GM12865 (cell line): ENCODE measurements at regions not wholly inside any gene's neighbourhood (a gene's known extent, or its start where the extent isn't known, plus 50 kb on each side); places are given as distances from the start of the nearest gene placed in this dataset.

ENCODE experiments used
- DNase-seq: peaks from one replicate; pipeline ENCODE4 v3.0.0; 2010; ENCODE audit warnings: low read depth
- H3K4me3 ChIP-seq: 2 replicates; pipeline ENCODE4 v1.5.1; 2011; ENCODE audit warnings: mild to moderate bottlenecking, low read depth, low read length, control low read depth
- TF ChIP-seq, protein P1 (sequence below): IDR thresholded peaks from 2 replicates; pipeline ENCODE4 v1.5.1; 2011; ENCODE audit warnings: low read length, control low read depth, low read depth, inconsistent platforms; ENCODE audit not compliant: insufficient read depth; ENCODE audit errors: missing control alignments

DNA sequence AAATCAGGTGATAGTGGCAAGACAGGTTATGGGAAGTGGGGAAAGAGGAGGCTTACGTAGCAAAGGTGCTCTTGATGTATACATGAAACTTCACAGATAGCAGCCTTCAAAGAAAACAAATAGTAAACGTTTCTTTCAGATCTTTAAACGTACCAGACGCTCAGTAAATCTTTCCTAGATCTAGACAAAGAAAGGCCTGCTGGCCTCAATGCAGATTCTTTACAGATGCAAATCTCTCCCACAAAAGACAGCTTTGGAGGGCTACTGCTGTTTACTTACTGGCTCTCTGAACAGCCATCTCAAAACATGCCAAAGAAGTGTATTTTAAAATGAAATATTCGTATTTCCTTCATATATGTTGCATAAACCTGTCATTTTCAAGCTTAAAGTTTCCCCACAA lies 1279.9 kb upstream of the NRXN1 start:
- no peak for DNase-seq
- H3K4me3 ChIP-seq = no peak overlapping the region
- TF ChIP-seq, protein P1, sequence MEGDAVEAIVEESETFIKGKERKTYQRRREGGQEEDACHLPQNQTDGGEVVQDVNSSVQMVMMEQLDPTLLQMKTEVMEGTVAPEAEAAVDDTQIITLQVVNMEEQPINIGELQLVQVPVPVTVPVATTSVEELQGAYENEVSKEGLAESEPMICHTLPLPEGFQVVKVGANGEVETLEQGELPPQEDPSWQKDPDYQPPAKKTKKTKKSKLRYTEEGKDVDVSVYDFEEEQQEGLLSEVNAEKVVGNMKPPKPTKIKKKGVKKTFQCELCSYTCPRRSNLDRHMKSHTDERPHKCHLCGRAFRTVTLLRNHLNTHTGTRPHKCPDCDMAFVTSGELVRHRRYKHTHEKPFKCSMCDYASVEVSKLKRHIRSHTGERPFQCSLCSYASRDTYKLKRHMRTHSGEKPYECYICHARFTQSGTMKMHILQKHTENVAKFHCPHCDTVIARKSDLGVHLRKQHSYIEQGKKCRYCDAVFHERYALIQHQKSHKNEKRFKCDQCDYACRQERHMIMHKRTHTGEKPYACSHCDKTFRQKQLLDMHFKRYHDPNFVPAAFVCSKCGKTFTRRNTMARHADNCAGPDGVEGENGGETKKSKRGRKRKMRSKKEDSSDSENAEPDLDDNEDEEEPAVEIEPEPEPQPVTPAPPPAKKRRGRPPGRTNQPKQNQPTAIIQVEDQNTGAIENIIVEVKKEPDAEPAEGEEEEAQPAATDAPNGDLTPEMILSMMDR = no peak

DNA sequence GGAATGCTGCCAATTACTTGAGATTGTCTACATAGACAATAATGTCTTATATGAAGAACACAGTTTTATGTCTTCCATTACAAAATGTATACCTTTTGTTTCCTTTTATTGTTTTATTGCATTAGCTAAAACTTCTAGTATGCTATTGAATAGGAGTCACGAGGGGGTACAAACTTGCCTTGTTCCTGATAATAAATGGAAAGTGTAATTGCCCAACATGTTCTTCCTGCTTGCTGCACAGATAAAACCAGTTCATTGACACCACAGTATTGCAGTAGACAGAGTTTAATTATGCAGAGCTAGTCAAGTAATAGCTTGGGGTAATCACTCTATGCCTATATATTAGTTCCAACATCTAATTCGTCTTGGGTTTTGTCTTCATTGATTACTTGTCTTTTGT lies 1276.2 kb upstream of the NRXN1 start:
- no peak for DNase-seq
- TF ChIP-seq, protein P1 = no peak
- H3K4me3 ChIP-seq = no peak overlapping the region

DNA sequence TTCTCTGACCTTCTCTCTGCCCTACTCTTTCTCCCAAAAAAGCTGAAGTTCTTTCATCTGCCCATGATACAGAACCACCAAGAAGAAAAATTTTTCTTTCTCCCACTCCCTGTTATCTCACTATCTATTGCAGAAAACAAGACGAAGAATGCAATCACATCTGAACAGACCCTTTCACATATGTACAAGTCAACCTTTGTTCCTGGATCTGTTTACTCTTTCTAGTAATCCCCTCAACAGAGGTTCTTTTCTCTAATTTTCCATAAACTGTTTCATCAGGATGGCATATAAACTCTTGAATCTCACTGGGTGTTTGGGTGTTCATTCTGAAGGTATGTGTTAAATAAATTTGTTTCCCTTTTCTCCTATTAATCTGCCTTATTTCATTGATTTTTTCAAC lies 1262.7 kb upstream of the NRXN1 start:
- DNase-seq = no peak
- no peak overlapping the region for H3K4me3 ChIP-seq
- TF ChIP-seq, protein P1 = no peak

DNA sequence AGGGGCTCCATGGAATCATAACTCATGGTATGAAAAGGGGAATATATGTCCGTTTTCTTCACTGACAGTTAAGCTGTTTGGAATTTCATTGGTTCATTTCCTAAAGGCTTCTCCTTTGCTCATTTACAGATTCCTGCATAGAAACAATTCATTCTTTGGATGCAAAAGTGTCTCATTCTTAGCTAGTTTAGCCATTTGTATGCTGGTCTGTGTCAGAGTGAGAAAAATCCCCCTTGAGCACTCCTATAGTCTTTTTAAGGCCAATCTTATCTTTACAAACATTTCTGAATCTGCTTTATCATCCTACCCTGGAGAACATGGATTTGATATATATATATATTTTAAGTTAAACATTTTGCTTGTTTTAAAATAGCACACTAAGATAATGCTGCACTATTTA lies 1260.9 kb upstream of the NRXN1 start:
- TF ChIP-seq, protein P1 = no peak
- no peak for DNase-seq
- H3K4me3 ChIP-seq = no peak overlapping the region

DNA sequence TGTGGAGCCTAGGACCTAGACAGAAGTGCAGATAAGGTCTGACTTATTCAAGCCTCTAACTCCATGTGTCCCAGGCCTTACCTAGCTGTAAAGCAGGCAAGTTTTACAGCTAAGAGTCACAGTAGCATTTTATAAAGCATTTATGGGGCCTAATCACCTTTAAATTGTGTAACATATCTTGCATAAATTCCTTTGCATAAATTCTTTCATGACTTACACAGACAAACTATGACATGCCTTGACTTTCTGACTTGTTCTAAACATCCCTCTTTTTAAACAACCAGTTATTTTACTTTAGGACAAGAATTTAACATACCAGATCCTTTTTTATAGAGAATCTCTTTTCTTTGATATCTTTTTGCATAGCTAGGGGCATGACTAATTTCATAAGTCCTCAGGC lies 1257.8 kb upstream of the NRXN1 start:
- TF ChIP-seq, protein P1 = no peak
- no peak for DNase-seq
- H3K4me3 ChIP-seq = no peak overlapping the region

DNA sequence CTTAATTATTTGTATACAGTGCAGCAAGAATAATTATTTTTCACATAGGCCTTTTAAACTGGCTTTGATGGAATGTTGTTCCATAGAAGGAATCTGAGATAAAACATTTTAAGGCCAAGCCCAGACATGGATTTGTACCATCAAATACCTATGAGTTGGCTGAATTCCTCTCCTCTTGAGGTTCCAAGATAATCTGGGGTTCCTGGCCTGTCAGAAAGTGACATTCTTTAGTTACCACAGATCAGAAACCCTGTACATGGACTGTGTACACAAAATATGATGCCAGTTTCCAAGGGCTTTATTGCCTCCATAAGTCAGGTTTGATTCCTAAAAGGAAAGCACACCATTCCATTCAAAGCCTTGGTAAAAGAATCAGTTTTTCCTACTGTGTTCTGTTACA lies 1256.7 kb upstream of the NRXN1 start:
- H3K4me3 ChIP-seq = no peak overlapping the region
- TF ChIP-seq, protein P1 = no peak
- DNase-seq = no peak

DNA sequence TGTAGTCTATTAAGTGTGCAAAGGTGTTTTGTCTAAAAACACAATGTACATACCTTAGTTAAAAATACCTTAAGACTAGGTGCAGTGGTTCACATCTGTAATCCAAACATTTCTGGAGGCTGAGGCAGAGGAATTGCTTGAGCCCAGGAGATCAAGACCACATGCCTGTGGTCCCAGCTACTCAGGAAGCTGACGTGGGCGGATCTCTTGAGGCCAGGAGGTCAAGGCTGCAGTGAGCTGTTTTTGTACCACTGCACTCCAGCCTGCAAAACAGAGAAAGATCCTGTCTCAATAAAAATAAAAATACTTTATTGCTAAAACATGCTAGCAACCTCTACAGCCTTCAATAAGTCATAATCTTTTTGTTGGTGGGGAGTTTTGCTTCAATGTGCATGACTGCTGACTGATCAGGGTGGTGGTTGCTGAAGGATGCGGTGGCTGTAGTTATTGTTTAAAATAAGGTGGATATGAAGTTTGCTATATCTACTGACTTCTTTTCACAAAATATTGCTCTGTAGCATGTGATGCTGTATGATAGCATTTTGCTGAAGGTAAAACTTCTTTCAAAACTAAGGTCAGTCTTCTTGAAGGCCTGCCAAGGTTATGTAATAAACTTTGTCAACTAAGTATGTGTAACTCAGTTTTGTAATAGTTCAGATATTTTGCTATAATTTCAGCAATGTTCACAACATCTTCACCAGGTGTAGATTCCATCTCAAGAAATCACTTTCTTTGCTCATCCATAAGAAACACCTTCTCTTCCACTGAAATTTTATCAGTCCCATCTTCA lies 1238.0 kb upstream of the NRXN1 start:
- DNase-seq = no peak
- TF ChIP-seq, protein P1 = no peak
- H3K4me3 ChIP-seq = no peak overlapping the region
